ENCODE measurements at regions not wholly inside any gene's neighbourhood (a gene's known extent, or its start where the extent isn't known, plus 50 kb on each side); places are given as distances from the start of the nearest gene placed in this dataset.

DNA sequence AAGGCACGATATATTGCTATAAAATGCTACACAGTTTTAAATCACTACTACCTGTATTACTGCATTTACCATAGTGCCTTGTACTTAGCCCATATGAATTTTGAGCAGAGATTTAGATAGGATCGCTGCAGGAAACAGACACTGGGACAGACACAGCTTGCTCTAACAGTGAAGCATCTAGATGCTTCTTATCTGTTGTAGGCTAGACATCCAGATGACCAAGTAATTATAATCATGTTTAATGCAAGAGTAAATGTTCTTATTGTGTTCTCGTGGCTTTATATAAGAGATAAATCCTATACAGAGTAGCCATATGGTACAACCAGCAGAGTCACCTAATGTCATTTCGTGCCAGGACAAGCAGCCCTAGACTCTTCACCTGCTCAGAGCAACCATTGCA is 92.8 kb downstream of the ASCL1 start (continued):
- TF ChIP-seq TAF7 (optimal IDR thresholded peaks at IDR 0.05; ENCODE audit: borderline replicate concordance, low read depth, low read length) (no peak), POU5F1 (IDR thresholded peaks at IDR 0.05; ENCODE audit: low read depth, low read length) (no peak)

- Histone ChIP-seq H2BK12ac (ENCODE audit: low read depth, low read length) (no peak overlapping the region), H2AFZ (ENCODE audit: low read length) (no peak overlapping the region), H3K79me1 (ENCODE audit: low read depth, low read length) (no peaks in the 10 kb centered on the region), H4K91ac (replicated peaks; ENCODE audit: insufficient read length, low read length) (no peak overlapping the region), H2BK120ac (replicated peaks; ENCODE audit: low read depth, low read length) (no peak overlapping the region), H4K5ac (ENCODE audit: insufficient read length, low read depth, low read length) (no peak overlapping the region), H3K9ac (replicated peaks in 1 of 4; ENCODE audit: extremely low read depth in 1 of 4, low read depth in 3 of 4, low read length in 3 of 4) (no peak overlapping the region), H3K4me3 (ENCODE audit: extremely low read depth in 1 of 4, insufficient read depth in 2 of 4, low read depth in 3 of 4, low read length in 4 of 4) (no peak overlapping the region), H3K27me3 (replicated peaks in 1 of 4; ENCODE audit: control insufficient read depth in 3 of 4, extremely low read depth in 1 of 4, insufficient read depth in 3 of 4, low read length in 3 of 4) (no peaks in the 10 kb centered on the region), H3K79me2 (ENCODE audit: control insufficient read depth in 1 of 2, insufficient read depth in 2 of 2, low read length in 2 of 2) (no peaks in the 10 kb centered on the region), H4K20me1 (replicated peaks in 1 of 2; ENCODE audit: control insufficient read depth in 1 of 2, insufficient read depth in 2 of 2, low read length in 2 of 2) (no peaks in the 10 kb centered on the region), H4K8ac (ENCODE audit: extremely low read depth, insufficient read depth, low read length) (no peak overlapping the region), H3K56ac (replicated peaks; ENCODE audit: insufficient read length, low read depth, low read length) (no peak overlapping the region), H3K18ac (ENCODE audit: extremely low read depth, low read length) (no peak overlapping the region), H2BK15ac (ENCODE audit: low read length) (no peak overlapping the region), H3K4ac (replicated peaks; ENCODE audit: insufficient read length, low read depth, low read length) (no peak overlapping the region), H3K9me3 (ENCODE audit: insufficient read depth in 2 of 2, low read depth in 1 of 2, low read length in 1 of 2) (no peaks in the 10 kb centered on the region), H3K27ac (ENCODE audit: low read depth, low read length) (no peak overlapping the region), H3K4me2 (ENCODE audit: insufficient read depth in 1 of 2, low read depth in 2 of 2, low read length in 2 of 2) (no peak overlapping the region), H2AK5ac (ENCODE audit: low read depth, low read length) (no peak overlapping the region), H3K14ac (ENCODE audit: insufficient read length) (no peak overlapping the region), H3K36me3 (ENCODE audit: control insufficient read depth in 2 of 4, insufficient read depth in 4 of 4, low read length in 3 of 4) (no peaks in the 10 kb centered on the region), H3K23me2 (ENCODE audit: low read depth, low read length) (no peaks in the 10 kb centered on the region), H3K23ac (ENCODE audit: insufficient read length) (no peak overlapping the region), H2BK5ac (ENCODE audit: low read depth, low read length) (no peak overlapping the region), H2BK20ac (ENCODE audit: low read length) (no peak overlapping the region), H3K4me1 (replicated peaks in 1 of 4; ENCODE audit: control insufficient read depth in 3 of 4, insufficient read depth in 4 of 4, low read length in 3 of 4) (no peaks in the 10 kb centered on the region)
- TF ChIP-seq CEBPB (IDR thresholded peaks at IDR 0.05; ENCODE audit: low read depth, low read length) = 0 out of 2 replicates have a peak, but pooled peaks have one; percentile 38
- TF ChIP-seq GABPA (IDR thresholded peaks at IDR 0.05; ENCODE audit: borderline replicate concordance, insufficient read depth, low read length) = no peak
- TF ChIP-seq EGR1 (IDR thresholded peaks at IDR 0.05; ENCODE audit: borderline replicate concordance, low read depth, low read length) = no peak
- ChIA-PET CTCF (ENCODE audit: partially characterized antibody) (no interaction called here), POLR2A (ENCODE audit: partially characterized antibody) (no interaction called here)
- no peak for DNase-seq (ENCODE audit: low read depth in 1 of 2, low spot score in 2 of 2)
- FAIRE-seq = no peak
Measured at GRCh38 chr12:103053089-103053488, 95.6 kb downstream of the ASCL1 start.
